Uterus (tissue), 3 donors: ENCODE measurements at regions not wholly inside any gene's neighbourhood (a gene's known extent, or its start where the extent isn't known, plus 50 kb on each side); places are given as distances from the start of the nearest gene placed in this dataset.
"Not testable (repeated sequence)": the region's sequence is repeated elsewhere in the genome, so short reads cannot be mapped to it uniquely, and the experiment has no call there.

Experiments used
- DNase-seq, 2 donors: peaks; one replicate each; pipeline ENCODE4 v3.0.0-alpha.2; 2019 to 2020
- H3K27ac ChIP-seq, 2 donors: fragments of 200-600 bp; sonication (generic); 1 replicate in 1 of 2; 2 replicates in 1 of 2; pipeline ENCODE4 v1.5.1; 2016 to 2018
- H3K27me3 ChIP-seq, 2 donors: fragments of 200-600 bp; sonication (generic); one replicate each; pipeline ENCODE4 v1.5.1; 2018 to 2019; ENCODE audit warnings: control low read depth in 1 of 2
- H3K36me3 ChIP-seq, 2 donors: fragments of 200-600 bp; sonication (generic); one replicate each; pipeline ENCODE4 v1.5.1; 2019; ENCODE audit warnings: control low read depth in 1 of 2
- H3K4me1 ChIP-seq, 2 donors: fragments of 200-600 bp; sonication (generic); one replicate each; pipeline ENCODE4 v1.5.1; 2018 to 2019; ENCODE audit warnings: control low read depth in 1 of 2
- H3K4me3 ChIP-seq, 2 donors: fragments of 200-600 bp; sonication (generic); 1 replicate in 1 of 2; 2 replicates in 1 of 2; pipeline ENCODE4 v1.5.1; 2018 to 2019; ENCODE audit warnings: mild to moderate bottlenecking in 1 of 2
- H3K9me3 ChIP-seq, 2 donors: fragments of 200-600 bp; sonication (generic); one replicate each; pipeline ENCODE4 v1.5.1; 2019; ENCODE audit warnings: control low read depth in 1 of 2
- CTCF ChIP-seq, 4 experiments: fragments of 200-600 bp in 2 of 4; fragments of 450-650 bp in 2 of 4; sonication (generic) in 2 of 4; IDR thresholded peaks; one replicate each; pipeline ENCODE4 v1.5.1; 2016 to 2019; ENCODE audit warnings: antibody characterized with exemption in 4 of 4, mild to moderate bottlenecking in 2 of 4, moderate library complexity in 1 of 4
- POLR2A ChIP-seq, 2 donors: fragments of 450-650 bp; IDR thresholded peaks; one replicate each; pipeline ENCODE4 v1.6.1; 2016; ENCODE audit warnings: antibody characterized with exemption in 2 of 2, mild to moderate bottlenecking in 1 of 2, moderate library complexity in 1 of 2
- intact Hi-C: fragments of 100-400 bp; cut with DNase I; formaldehyde crosslinking; loops from one replicate; pipeline ENCODE4 v1.15.1; 2023; ENCODE audit warnings: low total_unique reads
- donor health status: DM: yes; HTN: yes; CAD: no.

- intact Hi-C loops, result no loop called here
- H3K27ac ChIP-seq, result no peak overlapping the region
- H3K9me3 ChIP-seq, result no peaks in the 10 kb centered on the region
- no peak for TF ChIP-seq POLR2A (IDR thresholded peaks at IDR 0.05)
- no peak for TF ChIP-seq CTCF (IDR thresholded peaks at IDR 0.05)
- DNase-seq, result no peak
- H3K27me3 ChIP-seq, result no peaks in the 10 kb centered on the region
- H3K36me3 ChIP-seq, result no peaks in the 10 kb centered on the region
- H3K4me3 ChIP-seq, result no peak overlapping the region
- no peaks in the 10 kb centered on the region for H3K4me1 ChIP-seq
These were observed 527.8 kb upstream of the AUTS2 start for GRCh38 chr7:69070476-69070875.

GRCh38 chr7:69076566-69076965 is 521.7 kb upstream of the AUTS2 start:
- Histone ChIP-seq H3K4me1 (no peaks in the 10 kb centered on the region), H3K9me3 (no peaks in the 10 kb centered on the region), H3K4me3 (no peak overlapping the region), H3K27ac (no peak overlapping the region), H3K36me3 (no peaks in the 10 kb centered on the region), H3K27me3 (no peaks in the 10 kb centered on the region)
- no peak for DNase-seq
- no peak for TF ChIP-seq CTCF (IDR thresholded peaks at IDR 0.05)
- no peak for TF ChIP-seq POLR2A (IDR thresholded peaks at IDR 0.05)
- intact Hi-C loops, result no loop called here

- no peak for DNase-seq
- Histone ChIP-seq H3K27me3 (no peaks in the 10 kb centered on the region), H3K27ac (no peak overlapping the region), H3K4me1 (no peaks in the 10 kb centered on the region), H3K4me3 (no peak overlapping the region), H3K36me3 (no peaks in the 10 kb centered on the region), H3K9me3 (no peaks in the 10 kb centered on the region)
- TF ChIP-seq CTCF (IDR thresholded peaks at IDR 0.05) (no peak), POLR2A (IDR thresholded peaks at IDR 0.05) (no peak)
- intact Hi-C loops, result no loop called here
These were observed 519.1 kb upstream of the AUTS2 start for GRCh38 chr7:69078997-69079769.

- H3K27ac ChIP-seq, intact Hi-C loops, H3K4me1 ChIP-seq, H3K4me3 ChIP-seq, H3K36me3 ChIP-seq, H3K27me3 ChIP-seq, DNase-seq, H3K9me3 ChIP-seq: not testable (repeated sequence)
These were observed 511.0 kb upstream of the AUTS2 start for GRCh38 chr7:69087281-69087680.

- TF ChIP-seq POLR2A (IDR thresholded peaks at IDR 0.05), result no peak
- TF ChIP-seq CTCF (IDR thresholded peaks at IDR 0.05), result no peak
- no peaks in the 10 kb centered on the region for H3K4me1 ChIP-seq
- intact Hi-C loops, result no loop called here
- H3K27ac ChIP-seq, result no peak overlapping the region
- H3K4me3 ChIP-seq, result no peak overlapping the region
- H3K27me3 ChIP-seq, result no peaks in the 10 kb centered on the region
- DNase-seq, result no peak
- no peaks in the 10 kb centered on the region for H3K36me3 ChIP-seq
- H3K9me3 ChIP-seq, result no peaks in the 10 kb centered on the region
These were observed 510.1 kb upstream of the AUTS2 start for GRCh38 chr7:69088185-69088584.

- intact Hi-C loops, result no loop called here
- DNase-seq, result no peak
These were observed 507.3 kb upstream of the AUTS2 start for GRCh38 chr7:69090936-69091335.

More at GRCh38 chr7:69090936-69091335, 507.3 kb upstream of the AUTS2 start:
- TF ChIP-seq POLR2A (IDR thresholded peaks at IDR 0.05) (no peak), CTCF (IDR thresholded peaks at IDR 0.05) (no peak)
- H3K4me1 ChIP-seq, result no peaks in the 10 kb centered on the region
- no peaks in the 10 kb centered on the region for H3K36me3 ChIP-seq
- no peak overlapping the region for H3K27ac ChIP-seq
- H3K27me3 ChIP-seq, result no peaks in the 10 kb centered on the region
- peaks cover 0 to 4% of the 10 kb centered on the region in 2 donors for H3K9me3 ChIP-seq
- no peak overlapping the region for H3K4me3 ChIP-seq
